ENCODE measurements at regions not wholly inside any gene's neighbourhood (a gene's known extent, or its start where the extent isn't known, plus 50 kb on each side); places are given as distances from the start of the nearest gene placed in this dataset.

GRCh38 chr15:62840526-62841268 is 201.8 kb upstream of the TPM1 start:
- no peak for DNase-seq (ENCODE audit: low read depth)

- no peak for DNase-seq (ENCODE audit: low read depth)
Observed at GRCh38 chr15:62841269-62841628, 201.3 kb upstream of the TPM1 start.

GRCh38 chr15:62841891-62842559 is 200.5 kb upstream of the TPM1 start:
- no peak for DNase-seq (ENCODE audit: low read depth)

GRCh38 chr15:62843311-62843710 is 199.2 kb upstream of the TPM1 start:
- DNase-seq (ENCODE audit: low read depth): no peak

GRCh38 chr15:62844564-62845240 is 197.8 kb upstream of the TPM1 start:
- no peak for DNase-seq (ENCODE audit: low read depth)

GRCh38 chr15:62845241-62846126 is 197.1 kb upstream of the TPM1 start:
- no peak for DNase-seq (ENCODE audit: low read depth)

- DNase-seq (ENCODE audit: low read depth): no peak
Observed at GRCh38 chr15:62846131-62846804, 196.3 kb upstream of the TPM1 start.

- no peak for DNase-seq (ENCODE audit: low read depth)
Observed at GRCh38 chr15:62846805-62847495, 195.6 kb upstream of the TPM1 start.

GRCh38 chr15:62847900-62848489 is 194.6 kb upstream of the TPM1 start:
- peak; percentile 39 for DNase-seq (ENCODE audit: low read depth)

- no peak for DNase-seq (ENCODE audit: low read depth)
Observed at GRCh38 chr15:62848632-62849050, 193.9 kb upstream of the TPM1 start.

- DNase-seq (ENCODE audit: low read depth): no peak
Observed at GRCh38 chr15:62849316-62850106, 193.0 kb upstream of the TPM1 start.

GRCh38 chr15:62850318-62850717 is 192.2 kb upstream of the TPM1 start:
- no peak for DNase-seq (ENCODE audit: low read depth)

GRCh38 chr15:62850791-62851291 is 191.7 kb upstream of the TPM1 start:
- no peak for DNase-seq (ENCODE audit: low read depth)

GRCh38 chr15:62853114-62853840 is 189.3 kb upstream of the TPM1 start:
- no peak for DNase-seq (ENCODE audit: low read depth)

GRCh38 chr15:62853841-62854225 is 188.7 kb upstream of the TPM1 start:
- no peak for DNase-seq (ENCODE audit: low read depth)

- DNase-seq (ENCODE audit: low read depth): no peak
Observed at GRCh38 chr15:62854420-62855084, 188.0 kb upstream of the TPM1 start.

GRCh38 chr15:62855085-62855476 is 187.5 kb upstream of the TPM1 start:
- DNase-seq (ENCODE audit: low read depth): no peak

GRCh38 chr15:62856466-62857246 is 185.9 kb upstream of the TPM1 start:
- DNase-seq (ENCODE audit: low read depth): no peak
